GM23338 (cell line): ENCODE measurements at regions not wholly inside any gene's neighbourhood (a gene's known extent, or its start where the extent isn't known, plus 50 kb on each side); places are given as distances from the start of the nearest gene placed in this dataset.

Experiments used
- ATAC-seq: fragments of 200-7000 bp; cut with Tn5 transposase; 3 replicates; pipeline ENCODE4 v1.9.1; 2020
- DNase-seq: peaks from one replicate; pipeline ENCODE4 v3.0.0-alpha.2; 2015; ENCODE audit warnings: low spot score
- H2AFZ ChIP-seq: fragments of 200-600 bp; sonication (generic); 2 replicates; pipeline ENCODE4 v1.8.0; 2016; ENCODE audit warnings: antibody characterized with exemption, mild to moderate bottlenecking, moderate library complexity
- H3F3A ChIP-seq: fragments of 200-600 bp; sonication (generic); replicated peaks from 2 replicates; pipeline ENCODE4 v1.8.0; 2017; ENCODE audit warnings: antibody characterized with exemption, mixed run types, low read depth
- H3K27ac ChIP-seq: fragments of 200-600 bp; sonication (generic); 2 replicates; pipeline ENCODE4 v1.6.1; 2016; ENCODE audit warnings: low read depth
- H3K27me3 ChIP-seq: fragments of 200-600 bp; sonication (generic); 2 replicates; pipeline ENCODE4 v1.8.0; 2016; ENCODE audit warnings: mild to moderate bottlenecking, mixed run types, moderate library complexity; ENCODE audit not compliant: insufficient read depth
- H3K36me3 ChIP-seq: fragments of 200-600 bp; sonication (generic); 2 replicates; pipeline ENCODE4 v1.8.0; 2016; ENCODE audit warnings: mild to moderate bottlenecking; ENCODE audit not compliant: insufficient read depth
- H3K4me1 ChIP-seq: fragments of 200-600 bp; sonication (generic); 2 replicates; pipeline ENCODE4 v1.8.0; 2016; ENCODE audit warnings: mild to moderate bottlenecking, moderate library complexity; ENCODE audit not compliant: insufficient read depth
- H3K4me2 ChIP-seq: fragments of 200-600 bp; sonication (generic); 2 replicates; pipeline ENCODE4 v1.7.1; 2017; ENCODE audit warnings: mixed run types
- H3K4me3 ChIP-seq: fragments of 200-600 bp; sonication (generic); 2 replicates; pipeline ENCODE4 v1.6.1; 2016; ENCODE audit warnings: mixed run types
- H3K79me2 ChIP-seq: fragments of 200-600 bp; sonication (generic); replicated peaks from 2 replicates; pipeline ENCODE4 v1.8.0; 2017; ENCODE audit warnings: mild to moderate bottlenecking; ENCODE audit not compliant: insufficient read depth
- H3K9me2 ChIP-seq: fragments of 200-600 bp; sonication (generic); 2 replicates; pipeline ENCODE4 v1.8.0; 2017; ENCODE audit not compliant: insufficient read depth
- H4K20me1 ChIP-seq: fragments of 200-600 bp; sonication (generic); replicated peaks from 2 replicates; pipeline ENCODE4 v1.8.0; 2017; ENCODE audit warnings: mild to moderate bottlenecking; ENCODE audit not compliant: insufficient read depth
- H3K27ac Mint-ChIP-seq: 2 replicates; pipeline ENCODE4 v1.8.0; 2020; ENCODE audit warnings: inconsistent platforms, mild to moderate bottlenecking, moderate library complexity, mixed read lengths
- H3K27me3 Mint-ChIP-seq: 3 replicates; pipeline ENCODE4 v1.8.0; 2022; ENCODE audit warnings: low read depth, mild to moderate bottlenecking, moderate library complexity, mixed read lengths, inconsistent platforms; ENCODE audit not compliant: insufficient read depth, poor library complexity
- H3K36me3 Mint-ChIP-seq: 3 replicates; pipeline ENCODE4 v1.8.0; 2021; ENCODE audit warnings: low read depth, mild to moderate bottlenecking, inconsistent platforms, moderate library complexity, mixed read lengths
- H3K4me1 Mint-ChIP-seq: 3 replicates; pipeline ENCODE4 v1.8.0; 2020; ENCODE audit warnings: mild to moderate bottlenecking, inconsistent platforms, mixed read lengths
- H3K4me3 Mint-ChIP-seq: 3 replicates; pipeline ENCODE4 v1.8.0; 2021; ENCODE audit warnings: moderate library complexity, mild to moderate bottlenecking, inconsistent platforms, mixed read lengths
- H3K9me3 Mint-ChIP-seq: 3 replicates; pipeline ENCODE4 v1.8.0; 2020; ENCODE audit warnings: moderate library complexity, mild to moderate bottlenecking, inconsistent platforms, mixed read lengths
- CREB1 ChIP-seq: fragments of 250-450 bp; sonication (Bioruptor Pico); IDR thresholded peaks from 2 replicates; pipeline ENCODE4 v1.5.0; 2020; ENCODE audit warnings: low read depth, mild to moderate bottlenecking, moderate library complexity
- EZH2 ChIP-seq: fragments of 200-600 bp; sonication (generic); IDR thresholded peaks from one replicate; pipeline ENCODE4 v1.8.0; 2017; ENCODE audit warnings: antibody characterized with exemption, mild to moderate bottlenecking, low read depth; ENCODE audit not compliant: unreplicated experiment
- EZH2phosphoT487 ChIP-seq: fragments of 200-600 bp; sonication (generic); IDR thresholded peaks from one replicate; pipeline ENCODE4 v1.8.1; 2018; ENCODE audit warnings: antibody characterized with exemption; ENCODE audit not compliant: unreplicated experiment
- JUNB ChIP-seq: IDR thresholded peaks from one replicate; pipeline ENCODE4 v1.6.1; 2016; ENCODE audit warnings: antibody characterized with exemption; ENCODE audit not compliant: unreplicated experiment
- NANOG ChIP-seq: IDR thresholded peaks from 2 replicates; pipeline ENCODE4 v1.6.1; 2016; ENCODE audit warnings: antibody characterized with exemption, borderline replicate concordance
- POLR2AphosphoS5 ChIP-seq: IDR thresholded peaks from 2 replicates; pipeline ENCODE4 v1.6.1; 2016; ENCODE audit warnings: antibody characterized with exemption, low read depth
- STAT1 ChIP-seq: IDR thresholded peaks from one replicate; pipeline ENCODE4 v1.6.1; 2016; ENCODE audit warnings: antibody characterized with exemption; ENCODE audit not compliant: unreplicated experiment
- ZNF114 ChIP-seq: fragments of 250-450 bp; sonication (Bioruptor Pico); IDR thresholded peaks from 2 replicates; pipeline ENCODE4 v1.5.0; 2020; ENCODE audit warnings: mild to moderate bottlenecking, moderate library complexity
- ZNF331 ChIP-seq: fragments of 250-450 bp; sonication (Bioruptor Pico); IDR thresholded peaks from 2 replicates; pipeline ENCODE4 v1.5.0; 2020; ENCODE audit warnings: low read depth, mild to moderate bottlenecking, moderate library complexity
- TF ChIP-seq, protein P1 (sequence below): IDR thresholded peaks from one replicate; pipeline ENCODE4 v1.6.1; 2018; ENCODE audit warnings: antibody characterized with exemption; ENCODE audit not compliant: unreplicated experiment
- TF ChIP-seq, protein P2 (sequence below): IDR thresholded peaks from 2 replicates; pipeline ENCODE4 v1.6.1; 2016; ENCODE audit warnings: antibody characterized with exemption
- TF ChIP-seq, protein P3 (sequence below): fragments of 250-450 bp; sonication (Bioruptor Pico); IDR thresholded peaks from 2 replicates; pipeline ENCODE4 v1.5.0; 2020; ENCODE audit warnings: mild to moderate bottlenecking, moderate library complexity
- TF ChIP-seq, protein P4 (sequence below), 2 experiments: fragments of 200-600 bp in 1 of 2; sonication (generic) in 1 of 2; conservative IDR thresholded peaks; 2 replicates each; pipeline versions ENCODE4 v1.5.1 to v1.6.1; 2016 to 2017; ENCODE audit warnings: antibody characterized with exemption in 2 of 2, low read depth in 2 of 2, mild to moderate bottlenecking in 2 of 2, moderate library complexity in 1 of 2

DNA sequence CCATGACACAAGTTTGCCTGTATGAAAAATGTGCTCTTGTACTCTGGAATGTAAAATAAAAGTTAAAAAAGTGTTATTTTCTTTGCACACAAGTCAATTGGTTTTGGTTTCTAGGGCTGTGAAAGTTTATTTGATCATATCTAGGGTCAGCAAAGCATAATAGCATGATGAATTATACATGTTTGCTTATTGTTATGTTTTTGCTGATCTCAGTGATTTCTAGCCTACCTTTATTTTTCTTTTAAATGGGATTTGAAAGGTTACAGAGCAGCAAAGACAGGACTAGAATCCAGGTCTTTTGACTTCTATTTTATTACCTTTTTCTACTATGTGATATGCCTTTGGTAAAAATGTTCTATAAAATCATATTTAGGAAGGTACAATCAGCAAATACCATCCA lies 481.0 kb downstream of the PRR32 start:
- Histone ChIP-seq H3K4me1 (no peaks in the 10 kb centered on the region), H3K9me2 (no peaks in the 10 kb centered on the region), H3K27me3 (no peaks in the 10 kb centered on the region), H3K4me2 (no peak overlapping the region), H2AFZ (no peak overlapping the region), H3K36me3 (no peaks in the 10 kb centered on the region), H3F3A (no peaks in the 10 kb centered on the region), H4K20me1 (no peaks in the 10 kb centered on the region), H3K79me2 (no peaks in the 10 kb centered on the region), H3K27ac (no peak overlapping the region), H3K4me3 (no peak overlapping the region)
- Mint-ChIP-seq H3K27ac (no peak overlapping the region), H3K4me3 (no peak overlapping the region), H3K36me3 (no peaks in the 10 kb centered on the region), H3K4me1 (no peaks in the 10 kb centered on the region), H3K27me3 (no peaks in the 10 kb centered on the region), H3K9me3 (no peaks in the 10 kb centered on the region)
- TF ChIP-seq, protein P1, sequence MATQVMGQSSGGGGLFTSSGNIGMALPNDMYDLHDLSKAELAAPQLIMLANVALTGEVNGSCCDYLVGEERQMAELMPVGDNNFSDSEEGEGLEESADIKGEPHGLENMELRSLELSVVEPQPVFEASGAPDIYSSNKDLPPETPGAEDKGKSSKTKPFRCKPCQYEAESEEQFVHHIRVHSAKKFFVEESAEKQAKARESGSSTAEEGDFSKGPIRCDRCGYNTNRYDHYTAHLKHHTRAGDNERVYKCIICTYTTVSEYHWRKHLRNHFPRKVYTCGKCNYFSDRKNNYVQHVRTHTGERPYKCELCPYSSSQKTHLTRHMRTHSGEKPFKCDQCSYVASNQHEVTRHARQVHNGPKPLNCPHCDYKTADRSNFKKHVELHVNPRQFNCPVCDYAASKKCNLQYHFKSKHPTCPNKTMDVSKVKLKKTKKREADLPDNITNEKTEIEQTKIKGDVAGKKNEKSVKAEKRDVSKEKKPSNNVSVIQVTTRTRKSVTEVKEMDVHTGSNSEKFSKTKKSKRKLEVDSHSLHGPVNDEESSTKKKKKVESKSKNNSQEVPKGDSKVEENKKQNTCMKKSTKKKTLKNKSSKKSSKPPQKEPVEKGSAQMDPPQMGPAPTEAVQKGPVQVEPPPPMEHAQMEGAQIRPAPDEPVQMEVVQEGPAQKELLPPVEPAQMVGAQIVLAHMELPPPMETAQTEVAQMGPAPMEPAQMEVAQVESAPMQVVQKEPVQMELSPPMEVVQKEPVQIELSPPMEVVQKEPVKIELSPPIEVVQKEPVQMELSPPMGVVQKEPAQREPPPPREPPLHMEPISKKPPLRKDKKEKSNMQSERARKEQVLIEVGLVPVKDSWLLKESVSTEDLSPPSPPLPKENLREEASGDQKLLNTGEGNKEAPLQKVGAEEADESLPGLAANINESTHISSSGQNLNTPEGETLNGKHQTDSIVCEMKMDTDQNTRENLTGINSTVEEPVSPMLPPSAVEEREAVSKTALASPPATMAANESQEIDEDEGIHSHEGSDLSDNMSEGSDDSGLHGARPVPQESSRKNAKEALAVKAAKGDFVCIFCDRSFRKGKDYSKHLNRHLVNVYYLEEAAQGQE = no peak
- TF ChIP-seq POLR2AphosphoS5 (no peak), CREB1 (no peak), STAT1 (no peak), JUNB (no peak), NANOG (no peak), EZH2phosphoT487 (no peak), ZNF114 (CRISPR knock-in tag) (no peak), EZH2 (no peak), ZNF331 (CRISPR knock-in tag) (no peak)
- TF ChIP-seq, protein P2, sequence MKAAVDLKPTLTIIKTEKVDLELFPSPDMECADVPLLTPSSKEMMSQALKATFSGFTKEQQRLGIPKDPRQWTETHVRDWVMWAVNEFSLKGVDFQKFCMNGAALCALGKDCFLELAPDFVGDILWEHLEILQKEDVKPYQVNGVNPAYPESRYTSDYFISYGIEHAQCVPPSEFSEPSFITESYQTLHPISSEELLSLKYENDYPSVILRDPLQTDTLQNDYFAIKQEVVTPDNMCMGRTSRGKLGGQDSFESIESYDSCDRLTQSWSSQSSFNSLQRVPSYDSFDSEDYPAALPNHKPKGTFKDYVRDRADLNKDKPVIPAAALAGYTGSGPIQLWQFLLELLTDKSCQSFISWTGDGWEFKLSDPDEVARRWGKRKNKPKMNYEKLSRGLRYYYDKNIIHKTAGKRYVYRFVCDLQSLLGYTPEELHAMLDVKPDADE = no peak
- TF ChIP-seq, protein P3, sequence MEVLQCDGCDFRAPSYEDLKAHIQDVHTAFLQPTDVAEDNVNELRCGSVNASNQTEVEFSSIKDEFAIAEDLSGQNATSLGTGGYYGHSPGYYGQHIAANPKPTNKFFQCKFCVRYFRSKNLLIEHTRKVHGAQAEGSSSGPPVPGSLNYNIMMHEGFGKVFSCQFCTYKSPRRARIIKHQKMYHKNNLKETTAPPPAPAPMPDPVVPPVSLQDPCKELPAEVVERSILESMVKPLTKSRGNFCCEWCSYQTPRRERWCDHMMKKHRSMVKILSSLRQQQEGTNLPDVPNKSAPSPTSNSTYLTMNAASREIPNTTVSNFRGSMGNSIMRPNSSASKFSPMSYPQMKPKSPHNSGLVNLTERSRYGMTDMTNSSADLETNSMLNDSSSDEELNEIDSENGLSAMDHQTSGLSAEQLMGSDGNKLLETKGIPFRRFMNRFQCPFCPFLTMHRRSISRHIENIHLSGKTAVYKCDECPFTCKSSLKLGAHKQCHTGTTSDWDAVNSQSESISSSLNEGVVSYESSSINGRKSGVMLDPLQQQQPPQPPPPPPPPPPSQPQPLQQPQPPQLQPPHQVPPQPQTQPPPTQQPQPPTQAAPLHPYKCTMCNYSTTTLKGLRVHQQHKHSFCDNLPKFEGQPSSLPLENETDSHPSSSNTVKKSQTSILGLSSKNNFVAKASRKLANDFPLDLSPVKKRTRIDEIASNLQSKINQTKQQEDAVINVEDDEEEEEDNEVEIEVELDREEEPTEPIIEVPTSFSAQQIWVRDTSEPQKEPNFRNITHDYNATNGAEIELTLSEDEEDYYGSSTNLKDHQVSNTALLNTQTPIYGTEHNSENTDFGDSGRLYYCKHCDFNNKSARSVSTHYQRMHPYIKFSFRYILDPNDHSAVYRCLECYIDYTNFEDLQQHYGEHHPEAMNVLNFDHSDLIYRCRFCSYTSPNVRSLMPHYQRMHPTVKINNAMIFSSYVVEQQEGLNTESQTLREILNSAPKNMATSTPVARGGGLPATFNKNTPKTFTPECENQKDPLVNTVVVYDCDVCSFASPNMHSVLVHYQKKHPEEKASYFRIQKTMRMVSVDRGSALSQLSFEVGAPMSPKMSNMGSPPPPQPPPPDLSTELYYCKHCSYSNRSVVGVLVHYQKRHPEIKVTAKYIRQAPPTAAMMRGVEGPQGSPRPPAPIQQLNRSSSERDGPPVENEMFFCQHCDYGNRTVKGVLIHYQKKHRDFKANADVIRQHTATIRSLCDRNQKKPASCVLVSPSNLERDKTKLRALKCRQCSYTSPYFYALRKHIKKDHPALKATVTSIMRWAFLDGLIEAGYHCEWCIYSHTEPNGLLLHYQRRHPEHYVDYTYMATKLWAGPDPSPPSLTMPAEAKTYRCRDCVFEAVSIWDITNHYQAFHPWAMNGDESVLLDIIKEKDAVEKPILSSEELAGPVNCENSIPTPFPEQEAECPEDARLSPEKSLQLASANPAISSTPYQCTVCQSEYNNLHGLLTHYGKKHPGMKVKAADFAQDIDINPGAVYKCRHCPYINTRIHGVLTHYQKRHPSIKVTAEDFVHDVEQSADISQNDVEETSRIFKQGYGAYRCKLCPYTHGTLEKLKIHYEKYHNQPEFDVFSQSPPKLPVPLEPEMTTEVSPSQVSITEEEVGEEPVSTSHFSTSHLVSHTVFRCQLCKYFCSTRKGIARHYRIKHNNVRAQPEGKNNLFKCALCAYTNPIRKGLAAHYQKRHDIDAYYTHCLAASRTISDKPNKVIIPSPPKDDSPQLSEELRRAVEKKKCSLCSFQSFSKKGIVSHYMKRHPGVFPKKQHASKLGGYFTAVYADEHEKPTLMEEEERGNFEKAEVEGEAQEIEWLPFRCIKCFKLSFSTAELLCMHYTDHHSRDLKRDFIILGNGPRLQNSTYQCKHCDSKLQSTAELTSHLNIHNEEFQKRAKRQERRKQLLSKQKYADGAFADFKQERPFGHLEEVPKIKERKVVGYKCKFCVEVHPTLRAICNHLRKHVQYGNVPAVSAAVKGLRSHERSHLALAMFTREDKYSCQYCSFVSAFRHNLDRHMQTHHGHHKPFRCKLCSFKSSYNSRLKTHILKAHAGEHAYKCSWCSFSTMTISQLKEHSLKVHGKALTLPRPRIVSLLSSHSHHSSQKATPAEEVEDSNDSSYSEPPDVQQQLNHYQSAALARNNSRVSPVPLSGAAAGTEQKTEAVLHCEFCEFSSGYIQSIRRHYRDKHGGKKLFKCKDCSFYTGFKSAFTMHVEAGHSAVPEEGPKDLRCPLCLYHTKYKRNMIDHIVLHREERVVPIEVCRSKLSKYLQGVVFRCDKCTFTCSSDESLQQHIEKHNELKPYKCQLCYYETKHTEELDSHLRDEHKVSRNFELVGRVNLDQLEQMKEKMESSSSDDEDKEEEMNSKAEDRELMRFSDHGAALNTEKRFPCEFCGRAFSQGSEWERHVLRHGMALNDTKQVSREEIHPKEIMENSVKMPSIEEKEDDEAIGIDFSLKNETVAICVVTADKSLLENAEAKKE (CRISPR knock-in tag) = no peak
- TF ChIP-seq, protein P4, sequence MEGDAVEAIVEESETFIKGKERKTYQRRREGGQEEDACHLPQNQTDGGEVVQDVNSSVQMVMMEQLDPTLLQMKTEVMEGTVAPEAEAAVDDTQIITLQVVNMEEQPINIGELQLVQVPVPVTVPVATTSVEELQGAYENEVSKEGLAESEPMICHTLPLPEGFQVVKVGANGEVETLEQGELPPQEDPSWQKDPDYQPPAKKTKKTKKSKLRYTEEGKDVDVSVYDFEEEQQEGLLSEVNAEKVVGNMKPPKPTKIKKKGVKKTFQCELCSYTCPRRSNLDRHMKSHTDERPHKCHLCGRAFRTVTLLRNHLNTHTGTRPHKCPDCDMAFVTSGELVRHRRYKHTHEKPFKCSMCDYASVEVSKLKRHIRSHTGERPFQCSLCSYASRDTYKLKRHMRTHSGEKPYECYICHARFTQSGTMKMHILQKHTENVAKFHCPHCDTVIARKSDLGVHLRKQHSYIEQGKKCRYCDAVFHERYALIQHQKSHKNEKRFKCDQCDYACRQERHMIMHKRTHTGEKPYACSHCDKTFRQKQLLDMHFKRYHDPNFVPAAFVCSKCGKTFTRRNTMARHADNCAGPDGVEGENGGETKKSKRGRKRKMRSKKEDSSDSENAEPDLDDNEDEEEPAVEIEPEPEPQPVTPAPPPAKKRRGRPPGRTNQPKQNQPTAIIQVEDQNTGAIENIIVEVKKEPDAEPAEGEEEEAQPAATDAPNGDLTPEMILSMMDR (conservative IDR thresholded peaks at IDR 0.05; ENCODE audit: low read depth in 2 of 2) = no peak
- DNase-seq (no peak), ATAC-seq (no peak)
